Mesenchymal stem cell (in vitro differentiated cells and primary cell): ENCODE measurements at regions not wholly inside any gene's neighbourhood (a gene's known extent, or its start where the extent isn't known, plus 50 kb on each side); places are given as distances from the start of the nearest gene placed in this dataset.

Experiments used
- DNase-seq: peaks from one replicate; pipeline ENCODE4 v3.0.0-alpha.2; 2013
- H2AFZ ChIP-seq: one replicate; pipeline ENCODE4 v1.6.1; 2013; ENCODE audit warnings: low read depth, mild to moderate bottlenecking, control low read depth, inconsistent platforms, low read length, moderate library complexity
- H2AK5ac ChIP-seq: 2 replicates; pipeline ENCODE4 v1.6.1; 2013; ENCODE audit warnings: low read length, moderate library complexity, mild to moderate bottlenecking, inconsistent platforms; ENCODE audit not compliant: severe bottlenecking
- H2BK120ac ChIP-seq: one replicate; pipeline ENCODE4 v1.6.1; 2013; ENCODE audit warnings: low read depth, mild to moderate bottlenecking, inconsistent platforms, low read length, moderate library complexity
- H2BK12ac ChIP-seq, 2 experiments: one replicate each; pipeline ENCODE4 v1.6.1; 2013; ENCODE audit warnings: inconsistent platforms in 2 of 2, low read length in 2 of 2, mild to moderate bottlenecking in 2 of 2, moderate library complexity in 2 of 2, control low read depth in 1 of 2
- H2BK15ac ChIP-seq: one replicate; pipeline ENCODE4 v1.6.1; 2013; ENCODE audit warnings: mild to moderate bottlenecking, low read depth, inconsistent platforms; ENCODE audit not compliant: poor library complexity, severe bottlenecking
- H2BK5ac ChIP-seq: 2 replicates; pipeline ENCODE4 v1.6.1; 2013; ENCODE audit warnings: low read depth, mild to moderate bottlenecking, low read length, control low read depth, inconsistent platforms; ENCODE audit not compliant: poor library complexity, severe bottlenecking
- H3K14ac ChIP-seq, 2 experiments: one replicate each; pipeline ENCODE4 v1.6.1; 2013; ENCODE audit warnings: inconsistent platforms in 2 of 2, low read length in 2 of 2, control low read depth in 1 of 2, mild to moderate bottlenecking in 1 of 2, moderate library complexity in 1 of 2
- H3K18ac ChIP-seq, 2 experiments: one replicate each; pipeline ENCODE4 v1.6.1; 2013; ENCODE audit warnings: inconsistent platforms in 2 of 2, low read length in 2 of 2, control low read depth in 1 of 2, low read depth in 1 of 2, mild to moderate bottlenecking in 1 of 2
- H3K23ac ChIP-seq, 2 experiments: one replicate each; pipeline ENCODE4 v1.6.1; 2013; ENCODE audit warnings: inconsistent platforms in 2 of 2, low read length in 2 of 2, mild to moderate bottlenecking in 2 of 2, moderate library complexity in 2 of 2, control low read depth in 1 of 2
- H3K27ac ChIP-seq: 2 replicates; pipeline ENCODE4 v1.5.1; 2013; ENCODE audit warnings: mild to moderate bottlenecking, moderate library complexity, low read length, control low read depth, inconsistent platforms; ENCODE audit not compliant: poor library complexity, severe bottlenecking
- H3K27me3 ChIP-seq, 2 experiments: 2 replicates each; pipeline versions ENCODE4 v1.6.1 to v1.7.0; 2013; ENCODE audit warnings: low read length in 2 of 2, mild to moderate bottlenecking in 2 of 2, moderate library complexity in 2 of 2, control low read depth in 1 of 2, inconsistent platforms in 1 of 2; ENCODE audit not compliant: control insufficient read depth in 1 of 2, insufficient read depth in 1 of 2
- H3K36me3 ChIP-seq, 2 experiments: 2 replicates each; pipeline versions ENCODE4 v1.6.1 to v1.7.0; 2013; ENCODE audit warnings: low read length in 2 of 2, control low read depth in 1 of 2, inconsistent platforms in 1 of 2, low read depth in 1 of 2, mild to moderate bottlenecking in 1 of 2; ENCODE audit not compliant: insufficient read depth in 2 of 2, control insufficient read depth in 1 of 2
- H3K4ac ChIP-seq, 2 experiments: one replicate each; pipeline ENCODE4 v1.6.1; 2013; ENCODE audit warnings: inconsistent platforms in 2 of 2, low read length in 2 of 2, mild to moderate bottlenecking in 2 of 2, moderate library complexity in 2 of 2, control low read depth in 1 of 2, low read depth in 1 of 2
- H3K4me1 ChIP-seq: 2 replicates; pipeline ENCODE4 v1.6.1; 2013; ENCODE audit warnings: low read depth, low read length, control low read depth; ENCODE audit not compliant: control insufficient read depth, insufficient read depth
- H3K4me2 ChIP-seq: 2 replicates; pipeline ENCODE4 v1.6.1; 2013; ENCODE audit warnings: low read length, mild to moderate bottlenecking, inconsistent platforms; ENCODE audit not compliant: poor library complexity, severe bottlenecking
- H3K4me3 ChIP-seq, 2 experiments: 2 replicates each; pipeline versions ENCODE4 v1.5.1 to v1.7.0; 2013; ENCODE audit warnings: low read length in 2 of 2, mild to moderate bottlenecking in 2 of 2, control low read depth in 1 of 2, low read depth in 1 of 2; ENCODE audit not compliant: insufficient read depth in 1 of 2
- H3K79me1 ChIP-seq: replicated peaks from 2 replicates; pipeline ENCODE4 v1.6.1; 2013; ENCODE audit warnings: mild to moderate bottlenecking, control low read depth, low read length, inconsistent platforms; ENCODE audit not compliant: poor library complexity, severe bottlenecking
- H3K9ac ChIP-seq: 2 replicates; pipeline ENCODE4 v1.7.0; 2013; ENCODE audit warnings: mild to moderate bottlenecking, low read length, moderate library complexity
- H3K9me3 ChIP-seq: 2 replicates; pipeline ENCODE4 v1.7.0; 2013; ENCODE audit warnings: mild to moderate bottlenecking, low read length; ENCODE audit not compliant: control insufficient read depth
- H4K8ac ChIP-seq: one replicate; pipeline ENCODE4 v1.6.1; 2013; ENCODE audit warnings: inconsistent platforms, mild to moderate bottlenecking, low read length, moderate library complexity
- H4K91ac ChIP-seq: one replicate; pipeline ENCODE4 v1.6.1; 2013; ENCODE audit warnings: mild to moderate bottlenecking, low read length, inconsistent platforms
- WGBS: methylation state at CpG from one replicate; pipeline ENCODE4 v1.1.7; 2013; ENCODE audit warnings: mixed read lengths; 5-methylcytosine and 5-hydroxymethylcytosine counted together

DNA sequence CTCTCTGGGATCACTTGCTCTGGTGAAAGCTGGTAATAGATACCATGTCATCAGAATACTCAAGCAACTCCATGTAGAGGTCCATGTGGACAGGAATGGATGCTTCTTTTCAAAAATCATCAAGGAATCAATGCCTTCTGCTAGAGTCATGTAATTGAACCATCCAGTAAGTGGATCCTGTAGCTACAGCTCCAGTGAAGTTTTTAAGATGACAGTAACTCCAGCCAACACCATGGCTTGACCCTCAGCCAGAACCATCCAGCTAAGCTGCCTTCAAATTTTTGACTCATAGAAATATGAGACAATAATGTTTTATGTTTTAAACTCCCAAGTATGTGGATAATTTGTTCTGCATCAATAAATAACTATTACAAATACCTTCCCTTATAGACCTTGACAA, 923.7 kb downstream of the EPHA3 start:
- Histone ChIP-seq H2BK12ac (no peak overlapping the region), H4K8ac (no peak overlapping the region), H3K27me3 (no peaks in the 10 kb centered on the region), H3K4me3 (no peak overlapping the region), H4K91ac (no peak overlapping the region), H3K14ac (no peak overlapping the region), H2BK5ac (no peak overlapping the region), H3K79me1 (no peaks in the 10 kb centered on the region), H2BK15ac (no peak overlapping the region), H2AK5ac (no peak overlapping the region), H3K36me3 (no peaks in the 10 kb centered on the region), H3K4me1 (no peaks in the 10 kb centered on the region), H3K27ac (no peak overlapping the region), H3K9ac (no peak overlapping the region), H2BK120ac (no peak overlapping the region), H3K9me3 (no peaks in the 10 kb centered on the region), H3K4ac (no peak overlapping the region), H3K18ac (no peak overlapping the region), H2AFZ (no peak overlapping the region), H3K4me2 (no peak overlapping the region), H3K23ac (no peak overlapping the region)
- no peak for DNase-seq

DNA sequence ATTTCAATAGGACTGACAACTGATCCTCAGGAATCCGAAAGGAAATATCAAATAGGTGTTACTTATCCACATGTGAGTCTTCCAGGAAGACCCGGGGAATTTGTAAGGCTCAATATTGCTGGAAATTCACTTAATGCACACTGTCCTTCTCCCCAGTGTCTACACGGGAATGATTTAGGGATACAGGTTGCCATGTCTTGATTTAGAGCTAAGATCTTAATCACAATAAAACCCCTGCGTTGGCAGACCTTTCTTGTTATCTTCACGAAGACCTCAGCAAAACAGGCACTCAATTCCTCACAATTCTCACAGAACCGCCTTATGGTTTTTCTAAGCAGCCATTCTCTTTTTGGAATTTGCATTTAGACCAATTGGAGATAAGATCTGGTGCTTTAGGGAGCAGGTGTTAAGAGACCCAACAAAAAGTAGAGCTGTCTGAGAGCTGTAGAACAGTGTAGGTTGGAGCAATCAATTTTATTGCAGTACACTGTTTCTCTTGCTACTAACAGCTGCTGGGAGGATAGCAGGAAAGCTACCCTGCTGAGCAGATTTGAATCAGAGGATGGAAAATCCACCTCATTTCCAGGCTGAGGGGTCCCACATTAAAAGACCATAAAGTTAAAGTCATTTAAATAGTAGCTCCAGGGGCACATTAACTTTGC, 925.7 kb downstream of the EPHA3 start:
- Histone ChIP-seq H3K4me2 (no peak overlapping the region), H4K91ac (no peak overlapping the region), H3K14ac (no peak overlapping the region), H3K4me3 (no peak overlapping the region), H4K8ac (no peak overlapping the region), H3K23ac (no peak overlapping the region), H2AK5ac (no peak overlapping the region), H2BK120ac (no peak overlapping the region), H3K18ac (no peak overlapping the region), H3K9me3 (no peaks in the 10 kb centered on the region), H2BK5ac (no peak overlapping the region), H2BK12ac (no peak overlapping the region), H3K27me3 (no peaks in the 10 kb centered on the region), H3K36me3 (no peaks in the 10 kb centered on the region), H3K27ac (no peak overlapping the region), H3K4me1 (no peaks in the 10 kb centered on the region), H3K9ac (no peak overlapping the region), H3K4ac (no peak overlapping the region), H2AFZ (no peak overlapping the region), H3K79me1 (no peaks in the 10 kb centered on the region), H2BK15ac (no peak overlapping the region)
- DNase-seq = no peak
- 50% methylated on average over 6 of the region's 6 CpGs for WGBS

DNA sequence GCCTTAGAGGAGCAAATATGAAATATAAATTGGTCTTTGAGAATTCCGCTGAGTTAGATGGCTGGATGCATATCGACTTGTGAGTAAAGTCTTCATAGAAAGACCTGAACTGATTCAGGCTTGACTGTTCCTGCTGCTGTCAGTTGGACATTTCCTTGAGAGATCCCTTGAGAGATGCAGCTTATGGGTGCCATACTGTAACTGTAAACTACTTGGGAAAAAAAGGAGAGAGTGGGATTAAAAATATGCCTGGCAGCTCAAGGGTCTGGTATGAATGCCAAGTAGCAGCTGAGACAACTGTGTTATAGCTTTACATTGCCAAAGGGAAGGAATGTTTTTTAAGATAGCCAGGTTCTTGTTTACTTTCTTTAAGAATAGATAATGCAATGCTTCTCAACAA, 926.6 kb downstream of the EPHA3 start:
- Histone ChIP-seq H2BK120ac (no peak overlapping the region), H3K79me1 (no peaks in the 10 kb centered on the region), H3K18ac (no peak overlapping the region), H3K27me3 (no peaks in the 10 kb centered on the region), H2BK5ac (no peak overlapping the region), H4K8ac (no peak overlapping the region), H2BK12ac (no peak overlapping the region), H4K91ac (no peak overlapping the region), H3K4ac (no peak overlapping the region), H3K23ac (no peak overlapping the region), H3K4me1 (no peaks in the 10 kb centered on the region), H3K9ac (no peak overlapping the region), H3K9me3 (no peaks in the 10 kb centered on the region), H2AFZ (no peak overlapping the region), H3K27ac (no peak overlapping the region), H3K4me2 (no peak overlapping the region), H2AK5ac (no peak overlapping the region), H3K36me3 (no peaks in the 10 kb centered on the region), H3K14ac (no peak overlapping the region), H2BK15ac (no peak overlapping the region), H3K4me3 (no peak overlapping the region)
- 92% methylated on average over 2 of the region's 2 CpGs for WGBS
- DNase-seq = no peak

DNA sequence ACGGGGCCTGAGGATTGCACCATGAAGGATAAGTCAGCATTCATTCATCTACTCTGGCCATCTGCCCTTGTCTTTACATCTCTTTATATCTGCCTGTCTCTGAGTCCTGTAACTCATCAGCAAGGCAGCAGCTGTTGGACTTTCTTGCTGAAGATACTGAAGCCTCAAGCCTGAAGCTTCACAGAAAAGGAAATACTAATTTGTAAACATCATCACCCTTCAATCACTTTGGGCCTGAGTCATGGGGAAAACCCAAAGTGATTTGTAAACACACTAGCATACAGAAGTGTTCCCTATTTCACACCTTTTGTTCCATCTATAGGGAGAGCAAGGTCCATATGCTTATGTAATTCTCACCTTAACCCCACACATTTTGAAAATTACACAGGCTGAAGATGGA, 928.2 kb downstream of the EPHA3 start:
- Histone ChIP-seq H2BK120ac (no peak overlapping the region), H3K9me3 (no peaks in the 10 kb centered on the region), H4K8ac (no peak overlapping the region), H3K18ac (no peak overlapping the region), H2AK5ac (no peak overlapping the region), H3K27ac (no peak overlapping the region), H2AFZ (no peak overlapping the region), H3K4me3 (no peak overlapping the region), H3K14ac (no peak overlapping the region), H3K36me3 (no peaks in the 10 kb centered on the region), H2BK15ac (no peak overlapping the region), H3K4me1 (no peaks in the 10 kb centered on the region), H3K4ac (no peak overlapping the region), H3K4me2 (no peak overlapping the region), H3K79me1 (no peaks in the 10 kb centered on the region), H2BK5ac (no peak overlapping the region), H3K27me3 (no peaks in the 10 kb centered on the region), H3K9ac (no peak overlapping the region), H4K91ac (no peak overlapping the region), H3K23ac (no peak overlapping the region), H2BK12ac (no peak overlapping the region)
- peak; percentile 52 for DNase-seq
- WGBS = 12% methylated on average over 1 of the region's 1 CpG
